ENCODE measurements at regions not wholly inside any gene's neighbourhood (a gene's known extent, or its start where the extent isn't known, plus 50 kb on each side); places are given as distances from the start of the nearest gene placed in this dataset.
A peak's percentile ranks its signal among the peaks of the same experiment; 100 is the strongest.

DNA sequence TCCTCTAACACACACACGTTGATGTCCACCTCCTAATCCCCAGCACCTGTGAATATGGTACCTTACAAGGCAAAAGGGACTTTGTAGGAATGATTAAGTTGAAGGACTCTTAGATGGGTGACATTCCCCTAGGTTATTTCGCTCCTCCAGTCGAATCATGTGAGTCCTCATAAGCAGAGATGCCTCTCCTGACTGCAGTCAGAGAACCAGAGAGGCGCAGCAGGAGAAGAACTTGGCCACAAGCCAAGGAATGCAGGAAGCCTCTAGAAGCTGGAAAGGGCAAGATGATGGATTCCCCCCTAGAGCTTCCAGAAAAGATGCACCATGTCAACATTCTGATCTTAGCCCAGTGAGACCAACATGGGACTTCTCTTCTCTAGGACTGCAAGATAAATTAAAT is 133.1 kb upstream of the PTPRT start:
- H3K4me1 ChIP-seq (replicated peaks in 1 of 2; ENCODE audit: control insufficient read depth in 2 of 2, insufficient read depth in 2 of 2, low read length in 2 of 2), result peaks cover 2 to 14% of the 10 kb centered on the region in 2 experiments; a peak in 3 of 5 replicates
- no peak overlapping the region for H3K27ac ChIP-seq (ENCODE audit: extremely low read depth, low read depth, low read length)
- TF ChIP-seq, protein P1, sequence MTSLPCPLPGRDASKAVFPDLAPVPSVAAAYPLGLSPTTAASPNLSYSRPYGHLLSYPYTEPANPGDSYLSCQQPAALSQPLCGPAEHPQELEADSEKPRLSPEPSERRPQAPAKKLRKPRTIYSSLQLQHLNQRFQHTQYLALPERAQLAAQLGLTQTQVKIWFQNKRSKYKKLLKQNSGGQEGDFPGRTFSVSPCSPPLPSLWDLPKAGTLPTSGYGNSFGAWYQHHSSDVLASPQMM (CRISPR knock-in tag; IDR thresholded peaks at IDR 0.05), result no peak
- TF ChIP-seq NFIX (CRISPR knock-in tag; IDR thresholded peaks at IDR 0.05; ENCODE audit: low read depth) (peak; percentile 45; the same call in 1 of the 2 replicates), NFIC (IDR thresholded peaks at IDR 0.05) (peak; percentile 90)
- no peak overlapping the region for H3K4me2 ChIP-seq (ENCODE audit: insufficient read depth, low read length)
- in situ Hi-C loops (cut with MboI), result no loop called here
- POLR2A ChIA-PET, result interaction anchor here (0.7 kb wide), 1 partner anchor 431 kb away, joined by 3 read pairs; no protein-coding TSS in a partner anchor
- 0% methylated on average over 4 of the region's 4 CpGs for WGBS (ENCODE audit: insufficient coverage, low coverage, missing lambda C conversion rate)
- ATAC-seq (no peak), FAIRE-seq (no peak), DNase-seq (ENCODE audit: extremely low read depth in 1 of 4, low spot score in 3 of 4) (peak in 2 of 4 experiments; percentile 12 to 16)
- CTCF ChIA-PET (ENCODE audit: low intra/inter-chr PET ratio), result no interaction called here
- H3K27me3 ChIP-seq (ENCODE audit: control insufficient read depth in 2 of 2, insufficient read depth in 2 of 2, low read length in 2 of 2), result peaks cover 2 to 26% of the 10 kb centered on the region in 2 experiments; a peak in 3 of 5 replicates
- BruUV-seq (replicated peaks), result no TSS peak
- no peaks in the 10 kb centered on the region for H3K79me2 ChIP-seq (ENCODE audit: control insufficient read depth, insufficient read depth, low read length)
- H3K9me3 ChIP-seq (replicated peaks; ENCODE audit: control insufficient read depth, insufficient read depth, low read depth, low read length), result no peaks in the 10 kb centered on the region
- H3K9ac ChIP-seq (ENCODE audit: insufficient read depth in 1 of 2, low read depth in 2 of 2, low read length in 2 of 2), result no peak overlapping the region
- no peaks in the 10 kb centered on the region for H3K36me3 ChIP-seq (ENCODE audit: control insufficient read depth, insufficient read depth, low read length)
- no peak overlapping the region for H3K4me3 ChIP-seq
- H4K20me1 ChIP-seq (replicated peaks; ENCODE audit: control insufficient read depth, insufficient read depth, low read length), result 0 out of 2 replicates have a peak, but pooled peaks cover 5% of the 10 kb centered on the region
- H2AFZ ChIP-seq (ENCODE audit: low read depth, low read length), result no peak overlapping the region
- intact Hi-C loops (cut with micrococcal nuclease), result no loop called here
- H3K9me1 ChIP-seq (ENCODE audit: control insufficient read depth, insufficient read depth, low read length), result no peaks in the 10 kb centered on the region

DNA sequence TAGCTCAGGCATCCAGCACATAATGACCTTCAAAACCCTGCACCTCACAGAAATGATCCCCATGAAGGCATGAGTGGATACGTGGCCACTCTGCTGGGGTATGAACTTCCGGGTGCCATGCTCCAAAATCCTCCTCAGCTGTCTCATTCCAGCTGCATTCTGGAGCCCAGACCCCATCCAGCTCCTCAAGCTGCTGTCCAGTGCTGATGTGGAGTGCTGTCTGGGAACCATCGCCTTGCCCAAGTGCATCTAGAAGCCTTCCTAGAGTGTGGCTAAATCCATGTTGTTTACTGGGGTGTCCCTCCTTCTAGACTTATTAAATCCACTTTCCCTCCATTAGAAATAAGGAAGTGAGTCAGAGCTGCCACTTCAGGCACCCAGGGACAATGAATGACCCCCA is 130.8 kb upstream of the PTPRT start:
- intact Hi-C loops (cut with micrococcal nuclease) (no loop called here), in situ Hi-C loops (cut with MboI) (no loop called here)
- no TSS peak for BruUV-seq (replicated peaks)
- POLR2A ChIA-PET, result no interaction called here
- H3K4me1 ChIP-seq (replicated peaks in 1 of 2; ENCODE audit: control insufficient read depth in 2 of 2, insufficient read depth in 2 of 2, low read length in 2 of 2), result peaks cover 2 to 14% of the 10 kb centered on the region in 2 experiments; a peak in 3 of 5 replicates
- H3K36me3 ChIP-seq (ENCODE audit: control insufficient read depth, insufficient read depth, low read length), result no peaks in the 10 kb centered on the region
- ATAC-seq (no peak), FAIRE-seq (no peak), DNase-seq (ENCODE audit: extremely low read depth in 1 of 4, low spot score in 3 of 4) (no peak)
- H3K79me2 ChIP-seq (ENCODE audit: control insufficient read depth, insufficient read depth, low read length), result no peaks in the 10 kb centered on the region
- 0% methylated on average over 3 of the region's 3 CpGs for WGBS (ENCODE audit: insufficient coverage, low coverage, missing lambda C conversion rate)
- H3K4me3 ChIP-seq, result no peak overlapping the region
- no peak overlapping the region for H3K4me2 ChIP-seq (ENCODE audit: insufficient read depth, low read length)
- H4K20me1 ChIP-seq (replicated peaks; ENCODE audit: control insufficient read depth, insufficient read depth, low read length), result peaks cover 5% of the 10 kb centered on the region; the same call in 1 of the 2 replicates
- no peak overlapping the region for H2AFZ ChIP-seq (ENCODE audit: low read depth, low read length)
- H3K27me3 ChIP-seq (ENCODE audit: control insufficient read depth in 2 of 2, insufficient read depth in 2 of 2, low read length in 2 of 2), result peaks cover 5 to 23% of the 10 kb centered on the region in 2 experiments; a peak in 3 of 5 replicates
- no peak overlapping the region for H3K9ac ChIP-seq (ENCODE audit: insufficient read depth in 1 of 2, low read depth in 2 of 2, low read length in 2 of 2)
- H3K9me3 ChIP-seq (replicated peaks; ENCODE audit: control insufficient read depth, insufficient read depth, low read depth, low read length), result no peaks in the 10 kb centered on the region
- no peaks in the 10 kb centered on the region for H3K9me1 ChIP-seq (ENCODE audit: control insufficient read depth, insufficient read depth, low read length)
- CTCF ChIA-PET (ENCODE audit: low intra/inter-chr PET ratio), result no interaction called here
- H3K27ac ChIP-seq (ENCODE audit: extremely low read depth, low read depth, low read length), result no peak overlapping the region
- TF ChIP-seq, protein P2, sequence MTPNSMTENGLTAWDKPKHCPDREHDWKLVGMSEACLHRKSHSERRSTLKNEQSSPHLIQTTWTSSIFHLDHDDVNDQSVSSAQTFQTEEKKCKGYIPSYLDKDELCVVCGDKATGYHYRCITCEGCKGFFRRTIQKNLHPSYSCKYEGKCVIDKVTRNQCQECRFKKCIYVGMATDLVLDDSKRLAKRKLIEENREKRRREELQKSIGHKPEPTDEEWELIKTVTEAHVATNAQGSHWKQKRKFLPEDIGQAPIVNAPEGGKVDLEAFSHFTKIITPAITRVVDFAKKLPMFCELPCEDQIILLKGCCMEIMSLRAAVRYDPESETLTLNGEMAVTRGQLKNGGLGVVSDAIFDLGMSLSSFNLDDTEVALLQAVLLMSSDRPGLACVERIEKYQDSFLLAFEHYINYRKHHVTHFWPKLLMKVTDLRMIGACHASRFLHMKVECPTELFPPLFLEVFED (CRISPR knock-in tag; conservative IDR thresholded peaks at IDR 0.05), result no peak
- TF ChIP-seq, protein P3, sequence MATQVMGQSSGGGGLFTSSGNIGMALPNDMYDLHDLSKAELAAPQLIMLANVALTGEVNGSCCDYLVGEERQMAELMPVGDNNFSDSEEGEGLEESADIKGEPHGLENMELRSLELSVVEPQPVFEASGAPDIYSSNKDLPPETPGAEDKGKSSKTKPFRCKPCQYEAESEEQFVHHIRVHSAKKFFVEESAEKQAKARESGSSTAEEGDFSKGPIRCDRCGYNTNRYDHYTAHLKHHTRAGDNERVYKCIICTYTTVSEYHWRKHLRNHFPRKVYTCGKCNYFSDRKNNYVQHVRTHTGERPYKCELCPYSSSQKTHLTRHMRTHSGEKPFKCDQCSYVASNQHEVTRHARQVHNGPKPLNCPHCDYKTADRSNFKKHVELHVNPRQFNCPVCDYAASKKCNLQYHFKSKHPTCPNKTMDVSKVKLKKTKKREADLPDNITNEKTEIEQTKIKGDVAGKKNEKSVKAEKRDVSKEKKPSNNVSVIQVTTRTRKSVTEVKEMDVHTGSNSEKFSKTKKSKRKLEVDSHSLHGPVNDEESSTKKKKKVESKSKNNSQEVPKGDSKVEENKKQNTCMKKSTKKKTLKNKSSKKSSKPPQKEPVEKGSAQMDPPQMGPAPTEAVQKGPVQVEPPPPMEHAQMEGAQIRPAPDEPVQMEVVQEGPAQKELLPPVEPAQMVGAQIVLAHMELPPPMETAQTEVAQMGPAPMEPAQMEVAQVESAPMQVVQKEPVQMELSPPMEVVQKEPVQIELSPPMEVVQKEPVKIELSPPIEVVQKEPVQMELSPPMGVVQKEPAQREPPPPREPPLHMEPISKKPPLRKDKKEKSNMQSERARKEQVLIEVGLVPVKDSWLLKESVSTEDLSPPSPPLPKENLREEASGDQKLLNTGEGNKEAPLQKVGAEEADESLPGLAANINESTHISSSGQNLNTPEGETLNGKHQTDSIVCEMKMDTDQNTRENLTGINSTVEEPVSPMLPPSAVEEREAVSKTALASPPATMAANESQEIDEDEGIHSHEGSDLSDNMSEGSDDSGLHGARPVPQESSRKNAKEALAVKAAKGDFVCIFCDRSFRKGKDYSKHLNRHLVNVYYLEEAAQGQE (IDR thresholded peaks at IDR 0.05; ENCODE audit: borderline replicate concordance), result peak; percentile 83
- TF ChIP-seq, protein P3 (CRISPR knock-in tag; IDR thresholded peaks at IDR 0.05; ENCODE audit: low read depth), result no peak
